Parathyroid adenoma (tissue), 2 donors: ENCODE measurements at regions not wholly inside any gene's neighbourhood (a gene's known extent, or its start where the extent isn't known, plus 50 kb on each side); places are given as distances from the start of the nearest gene placed in this dataset.
"Not testable (repeated sequence)": the region's sequence is repeated elsewhere in the genome, so short reads cannot be mapped to it uniquely, and the experiment has no call there.

Experiments
- H2AFZ ChIP-seq: fragments of 300-600 bp; sonication (generic); one replicate; pipeline ENCODE4 v1.7.0; 2017; ENCODE audit warnings: antibody characterized with exemption, mild to moderate bottlenecking
- H3K27ac ChIP-seq: fragments of 300-600 bp; sonication (generic); one replicate; pipeline ENCODE4 v1.7.0; 2017
- H3K27me3 ChIP-seq: fragments of 300-600 bp; sonication (generic); one replicate; pipeline ENCODE4 v1.7.0; 2017; ENCODE audit warnings: low read length; ENCODE audit not compliant: control insufficient read depth, insufficient read depth
- H3K36me3 ChIP-seq: fragments of 300-600 bp; sonication (generic); one replicate; pipeline ENCODE4 v1.7.0; 2017; ENCODE audit warnings: low read length; ENCODE audit not compliant: control insufficient read depth, insufficient read depth
- H3K4me1 ChIP-seq: fragments of 300-600 bp; sonication (generic); one replicate; pipeline ENCODE4 v1.7.0; 2017; ENCODE audit warnings: control low read depth
- H3K4me2 ChIP-seq: fragments of 300-600 bp; sonication (generic); one replicate; pipeline ENCODE4 v1.7.0; 2017; ENCODE audit warnings: low read length
- H3K4me3 ChIP-seq: fragments of 300-600 bp; sonication (generic); one replicate; pipeline ENCODE4 v1.7.0; 2017; ENCODE audit warnings: low read depth, low read length
- H3K79me2 ChIP-seq: fragments of 300-600 bp; sonication (generic); one replicate; pipeline ENCODE4 v1.7.0; 2017; ENCODE audit warnings: control low read depth
- H3K9ac ChIP-seq: fragments of 300-600 bp; sonication (generic); one replicate; pipeline ENCODE4 v1.7.0; 2017; ENCODE audit warnings: mild to moderate bottlenecking
- H3K9me3 ChIP-seq: fragments of 300-600 bp; sonication (generic); one replicate; pipeline ENCODE4 v1.7.0; 2017; ENCODE audit warnings: low read length; ENCODE audit not compliant: control insufficient read depth
- CTCF ChIP-seq: fragments of 300-600 bp; sonication (generic); IDR thresholded peaks from one replicate; pipeline ENCODE4 v1.7.0; 2017; ENCODE audit warnings: antibody characterized with exemption, mild to moderate bottlenecking
- donor health status: primary hyperparathyroidism.

- no peak overlapping the region for H2AFZ ChIP-seq
- H3K4me1 ChIP-seq = no peaks in the 10 kb centered on the region
- no peaks in the 10 kb centered on the region for H3K27me3 ChIP-seq
- no peak overlapping the region for H3K27ac ChIP-seq
- no peaks in the 10 kb centered on the region for H3K36me3 ChIP-seq
- no peak overlapping the region for H3K4me2 ChIP-seq
- no peak for TF ChIP-seq CTCF
- H3K79me2 ChIP-seq = no peaks in the 10 kb centered on the region
- no peak overlapping the region for H3K9ac ChIP-seq
- no peaks in the 10 kb centered on the region for H3K9me3 ChIP-seq
- H3K4me3 ChIP-seq = no peak overlapping the region
Observed at GRCh38 chr12:9364224-9365176, 156.3 kb upstream of the PZP start.

- no peaks in the 10 kb centered on the region for H3K36me3 ChIP-seq
- no peaks in the 10 kb centered on the region for H3K9me3 ChIP-seq
- H3K4me2 ChIP-seq = no peak overlapping the region
- TF ChIP-seq CTCF = no peak
- H3K9ac ChIP-seq = no peak overlapping the region
- no peaks in the 10 kb centered on the region for H3K27me3 ChIP-seq
- no peak overlapping the region for H2AFZ ChIP-seq
- no peaks in the 10 kb centered on the region for H3K4me1 ChIP-seq
- no peak overlapping the region for H3K4me3 ChIP-seq
- no peaks in the 10 kb centered on the region for H3K79me2 ChIP-seq
- no peak overlapping the region for H3K27ac ChIP-seq
Observed at GRCh38 chr12:9363145-9363544, 154.9 kb upstream of the PZP start.

GRCh38 chr12:9361879-9362326 lies 153.7 kb upstream of the PZP start:
- no peak overlapping the region for H3K9ac ChIP-seq
- TF ChIP-seq CTCF = no peak

GRCh38 chr12:9354009-9354754 lies 146.0 kb upstream of the PZP start:
- not testable (repeated sequence) for H3K4me1 ChIP-seq, H2AFZ ChIP-seq, H3K9me3 ChIP-seq, H3K27ac ChIP-seq, H3K4me3 ChIP-seq, H3K4me2 ChIP-seq, H3K9ac ChIP-seq, H3K36me3 ChIP-seq, H3K27me3 ChIP-seq, H3K79me2 ChIP-seq

More at GRCh38 chr12:9361879-9362326, 153.7 kb upstream of the PZP start:
- Histone ChIP-seq H3K4me2 (no peak overlapping the region), H3K36me3 (no peaks in the 10 kb centered on the region), H3K9me3 (no peaks in the 10 kb centered on the region), H2AFZ (no peak overlapping the region), H3K4me3 (no peak overlapping the region), H3K79me2 (no peaks in the 10 kb centered on the region), H3K27me3 (no peaks in the 10 kb centered on the region), H3K4me1 (no peaks in the 10 kb centered on the region), H3K27ac (no peak overlapping the region)

GRCh38 chr12:9351136-9351535 lies 142.9 kb upstream of the PZP start:
- Histone ChIP-seq H3K36me3 (no peaks in the 10 kb centered on the region), H3K9ac (no peak overlapping the region), H3K27me3 (no peaks in the 10 kb centered on the region), H3K4me3 (no peak overlapping the region), H3K4me2 (no peak overlapping the region), H3K27ac (no peak overlapping the region), H3K9me3 (no peaks in the 10 kb centered on the region), H3K4me1 (no peaks in the 10 kb centered on the region), H2AFZ (no peak overlapping the region), H3K79me2 (no peaks in the 10 kb centered on the region)
- TF ChIP-seq CTCF = no peak
